HEK293T (cell line): ENCODE measurements at regions not wholly inside any gene's neighbourhood (a gene's known extent, or its start where the extent isn't known, plus 50 kb on each side); places are given as distances from the start of the nearest gene placed in this dataset.

Experiments used
- CTCF ChIA-PET: fragments of 350-600 bp; formaldehyde crosslinking; extraction: SDS; loops from one replicate; lab custom pipeline; 2021; ENCODE audit warnings: antibody characterized with exemption, inconsistent platforms; lab: Yijun Ruan, JAX
- POLR2A ChIA-PET: fragments of 350-600 bp; formaldehyde crosslinking; extraction: SDS; loops from one replicate; lab custom pipeline; 2020; ENCODE audit warnings: antibody characterized with exemption, inconsistent platforms; lab: Yijun Ruan, JAX
- DNase-seq: peaks from one replicate; pipeline ENCODE4 v3.0.0; 2012; ENCODE audit warnings: mixed read lengths; ENCODE audit errors: extremely low spot score
- ARNT ChIP-seq: fragments of 450-650 bp; IDR thresholded peaks from 2 replicates; pipeline ENCODE4 v1.6.1; 2017; ENCODE audit warnings: mild to moderate bottlenecking
- BHLHE40 ChIP-seq: fragments of 450-650 bp; IDR thresholded peaks from 2 replicates; pipeline ENCODE4 v1.6.1; 2016; ENCODE audit warnings: mild to moderate bottlenecking, moderate library complexity, borderline replicate concordance
- CTBP1 ChIP-seq: fragments of 450-650 bp; IDR thresholded peaks from 2 replicates; pipeline ENCODE4 v1.6.1; 2016; ENCODE audit warnings: borderline replicate concordance
- ELF4 ChIP-seq: fragments of 450-650 bp; IDR thresholded peaks from 2 replicates; pipeline ENCODE4 v1.6.1; 2017; ENCODE audit warnings: antibody characterized with exemption
- FOXA1 ChIP-seq: fragments of 450-650 bp; IDR thresholded peaks from 2 replicates; pipeline ENCODE4 v1.6.1; 2016; ENCODE audit warnings: mild to moderate bottlenecking
- FOXK2 ChIP-seq: fragments of 450-650 bp; IDR thresholded peaks from 2 replicates; pipeline ENCODE4 v1.6.1; 2016; ENCODE audit warnings: mild to moderate bottlenecking
- FOXM1 ChIP-seq: fragments of 450-650 bp; IDR thresholded peaks from 2 replicates; pipeline ENCODE4 v1.6.1; 2017; ENCODE audit warnings: mild to moderate bottlenecking, borderline replicate concordance
- HDGF ChIP-seq: fragments of 450-650 bp; IDR thresholded peaks from 2 replicates; pipeline ENCODE4 v1.6.1; 2017; ENCODE audit warnings: antibody characterized with exemption, borderline replicate concordance
- L3MBTL2 ChIP-seq: fragments of 450-650 bp; conservative IDR thresholded peaks from 2 replicates; pipeline ENCODE4 v1.6.1; 2016; ENCODE audit warnings: mild to moderate bottlenecking
- LEF1 ChIP-seq: fragments of 450-650 bp; IDR thresholded peaks from 2 replicates; pipeline ENCODE4 v1.6.1; 2017; ENCODE audit warnings: mild to moderate bottlenecking, borderline replicate concordance
- NFRKB ChIP-seq: fragments of 450-650 bp; IDR thresholded peaks from 2 replicates; pipeline ENCODE4 v1.6.1; 2016; ENCODE audit warnings: mild to moderate bottlenecking, moderate library complexity
- PKNOX1 ChIP-seq: fragments of 450-650 bp; IDR thresholded peaks from 2 replicates; pipeline ENCODE4 v1.6.1; 2016
- SP1 ChIP-seq: fragments of 450-650 bp; IDR thresholded peaks from 2 replicates; pipeline ENCODE4 v1.6.1; 2017
- SUZ12 ChIP-seq: fragments of 450-650 bp; IDR thresholded peaks from 2 replicates; pipeline ENCODE4 v1.6.1; 2016; ENCODE audit warnings: mild to moderate bottlenecking
- TARDBP ChIP-seq: fragments of 450-650 bp; IDR thresholded peaks from 2 replicates; pipeline ENCODE4 v1.6.1; 2016
- ZNF384 ChIP-seq: fragments of 450-650 bp; IDR thresholded peaks from 2 replicates; pipeline ENCODE4 v1.6.1; 2016

GRCh38 chr10:43892062-43892770 lies 243.5 kb upstream of the ZNF32 start:
- no peak for DNase-seq
- TF ChIP-seq HDGF (no peak), ZNF384 (no peak), ELF4 (no peak), FOXM1 (no peak), FOXA1 (no peak), SUZ12 (no peak), ARNT (no peak), PKNOX1 (no peak), NFRKB (no peak), BHLHE40 (no peak), FOXK2 (no peak), LEF1 (no peak), TARDBP (no peak), L3MBTL2 (no peak), CTBP1 (no peak), SP1 (no peak)
- CTCF ChIA-PET, result no interaction called here
- POLR2A ChIA-PET, result no interaction called here

GRCh38 chr10:43891241-43891640 lies 242.6 kb upstream of the ZNF32 start:
- DNase-seq, result no peak
- POLR2A ChIA-PET, result no interaction called here
- CTCF ChIA-PET, result no interaction called here

GRCh38 chr10:43890124-43890523 lies 241.4 kb upstream of the ZNF32 start:
- TF ChIP-seq TARDBP (no peak), FOXA1 (no peak), ELF4 (no peak), FOXM1 (no peak), ZNF384 (no peak), ARNT (no peak), SP1 (no peak), NFRKB (no peak), BHLHE40 (no peak), LEF1 (no peak), FOXK2 (no peak), PKNOX1 (no peak), SUZ12 (no peak)
- no peak for DNase-seq
- ChIA-PET CTCF (no interaction called here), POLR2A (no interaction called here)

More at GRCh38 chr10:43891241-43891640, 242.6 kb upstream of the ZNF32 start:
- no peak for TF ChIP-seq FOXM1
- TF ChIP-seq PKNOX1, result no peak
- TF ChIP-seq FOXK2, result no peak
- no peak for TF ChIP-seq ZNF384
- no peak for TF ChIP-seq TARDBP
- no peak for TF ChIP-seq LEF1
- no peak for TF ChIP-seq HDGF
- TF ChIP-seq NFRKB, result no peak
- TF ChIP-seq ARNT, result no peak
- TF ChIP-seq ELF4, result no peak
- TF ChIP-seq SP1, result no peak
- TF ChIP-seq CTBP1, result no peak
- no peak for TF ChIP-seq SUZ12
- TF ChIP-seq BHLHE40, result no peak

- CTCF ChIA-PET, result no interaction called here
- DNase-seq, result no peak
- TF ChIP-seq FOXA1, result no peak
- no peak for TF ChIP-seq L3MBTL2
- TF ChIP-seq ARNT, result no peak
- no peak for TF ChIP-seq FOXK2
- TF ChIP-seq NFRKB, result no peak
- TF ChIP-seq FOXM1, result no peak
- no peak for TF ChIP-seq TARDBP
- TF ChIP-seq LEF1, result no peak
- no peak for TF ChIP-seq SUZ12
- no peak for TF ChIP-seq CTBP1
- no peak for TF ChIP-seq ZNF384
- TF ChIP-seq PKNOX1, result no peak
- no peak for TF ChIP-seq ELF4
- no peak for TF ChIP-seq SP1
- POLR2A ChIA-PET, result no interaction called here
These were observed 239.9 kb upstream of the ZNF32 start for GRCh38 chr10:43888586-43888985.

GRCh38 chr10:43885842-43886241 lies 237.2 kb upstream of the ZNF32 start:
- TF ChIP-seq FOXA1, result no peak
- TF ChIP-seq SP1, result no peak
- no peak for TF ChIP-seq ARNT
- no peak for TF ChIP-seq BHLHE40
- TF ChIP-seq HDGF, result no peak
- no peak for TF ChIP-seq NFRKB
- no peak for TF ChIP-seq SUZ12
- TF ChIP-seq ZNF384, result no peak
- DNase-seq, result no peak
- ChIA-PET CTCF (no interaction called here), POLR2A (no interaction called here)
